ENCODE measurements at regions not wholly inside any gene's neighbourhood (a gene's known extent, or its start where the extent isn't known, plus 50 kb on each side); places are given as distances from the start of the nearest gene placed in this dataset.
A peak's percentile ranks its signal among the peaks of the same experiment; 100 is the strongest.
"Not testable (repeated sequence)": the region's sequence is repeated elsewhere in the genome, so short reads cannot be mapped to it uniquely, and the experiment has no call there.

- DNase-seq (ENCODE audit: low read depth): not testable (repeated sequence)
Measured at GRCh38 chr20:30164389-30164788, 1093.1 kb upstream of the DEFB115 start.

GRCh38 chr20:30167540-30167939, 1089.9 kb upstream of the DEFB115 start:
- no peak for DNase-seq (ENCODE audit: low read depth)

GRCh38 chr20:30168025-30168799, 1089.3 kb upstream of the DEFB115 start:
- no peak for DNase-seq (ENCODE audit: low read depth)

GRCh38 chr20:30168800-30169138, 1088.7 kb upstream of the DEFB115 start:
- DNase-seq (ENCODE audit: low read depth): no peak

- DNase-seq (ENCODE audit: low read depth): no peak
Measured at GRCh38 chr20:30175681-30176080, 1081.8 kb upstream of the DEFB115 start.

GRCh38 chr20:30183124-30183523, 1074.3 kb upstream of the DEFB115 start:
- DNase-seq (ENCODE audit: low read depth): not testable (repeated sequence)

GRCh38 chr20:30191785-30192184, 1065.7 kb upstream of the DEFB115 start:
- DNase-seq (ENCODE audit: low read depth): not testable (repeated sequence)

- DNase-seq (ENCODE audit: low read depth): not testable (repeated sequence)
Measured at GRCh38 chr20:30234477-30234876, 1023.0 kb upstream of the DEFB115 start.

- not testable (repeated sequence) for DNase-seq (ENCODE audit: low read depth)
Measured at GRCh38 chr20:30275073-30275472, 982.4 kb upstream of the DEFB115 start.

- DNase-seq (ENCODE audit: low read depth): no peak
Measured at GRCh38 chr20:30281584-30282197, 975.8 kb upstream of the DEFB115 start.

- DNase-seq (ENCODE audit: low read depth): peak; percentile 58
Measured at GRCh38 chr20:30283476-30284280, 973.8 kb upstream of the DEFB115 start.

GRCh38 chr20:30284281-30284905, 973.1 kb upstream of the DEFB115 start:
- no peak for DNase-seq (ENCODE audit: low read depth)

GRCh38 chr20:30285677-30286076, 971.8 kb upstream of the DEFB115 start:
- no peak for DNase-seq (ENCODE audit: low read depth)

- no peak for DNase-seq (ENCODE audit: low read depth)
Measured at GRCh38 chr20:30286157-30286556, 971.3 kb upstream of the DEFB115 start.

GRCh38 chr20:30287459-30287858, 970.0 kb upstream of the DEFB115 start:
- not testable (repeated sequence) for DNase-seq (ENCODE audit: low read depth)

- DNase-seq (ENCODE audit: low read depth): no peak
Measured at GRCh38 chr20:30288346-30288745, 969.1 kb upstream of the DEFB115 start.

- not testable (repeated sequence) for DNase-seq (ENCODE audit: low read depth)
Measured at GRCh38 chr20:30289049-30289448, 968.4 kb upstream of the DEFB115 start.

GRCh38 chr20:30289711-30290141, 967.7 kb upstream of the DEFB115 start:
- not testable (repeated sequence) for DNase-seq (ENCODE audit: low read depth)

GRCh38 chr20:30290361-30291063, 967.0 kb upstream of the DEFB115 start:
- not testable (repeated sequence) for DNase-seq (ENCODE audit: low read depth)

- DNase-seq (ENCODE audit: low read depth): not testable (repeated sequence)
Measured at GRCh38 chr20:30291064-30291379, 966.4 kb upstream of the DEFB115 start.

- DNase-seq (ENCODE audit: low read depth): not testable (repeated sequence)
Measured at GRCh38 chr20:30291686-30292085, 965.8 kb upstream of the DEFB115 start.

- not testable (repeated sequence) for DNase-seq (ENCODE audit: low read depth)
Measured at GRCh38 chr20:30295396-30295795, 962.1 kb upstream of the DEFB115 start.
